Upper lobe of right lung (tissue), 1 donor: ENCODE measurements at regions not wholly inside any gene's neighbourhood (a gene's known extent, or its start where the extent isn't known, plus 50 kb on each side); places are given as distances from the start of the nearest gene placed in this dataset.

Source experiments
- ATAC-seq: fragments of 200-7000 bp; cut with Tn5 transposase; one replicate; pipeline ENCODE4 v1.9.1; 2020; ENCODE audit warnings: mild to moderate bottlenecking, moderate library complexity
- DNase-seq: peaks from one replicate; pipeline ENCODE4 v3.0.0-alpha.2; 2020
- H3K27ac ChIP-seq: fragments of 200-600 bp; one replicate; pipeline ENCODE4 v1.8.0; 2022
- H3K27me3 ChIP-seq: fragments of 200-600 bp; one replicate; pipeline ENCODE4 v1.8.0; 2022; ENCODE audit warnings: mild to moderate bottlenecking
- H3K36me3 ChIP-seq: fragments of 200-600 bp; one replicate; pipeline ENCODE4 v1.8.0; 2022
- H3K4me1 ChIP-seq: fragments of 200-600 bp; one replicate; pipeline ENCODE4 v1.8.0; 2022
- H3K4me3 ChIP-seq: fragments of 200-600 bp; one replicate; pipeline ENCODE4 v1.8.0; 2022; ENCODE audit warnings: mild to moderate bottlenecking
- H3K9me3 ChIP-seq: fragments of 200-600 bp; one replicate; pipeline ENCODE4 v1.8.0; 2022
- intact Hi-C: fragments of 100-400 bp; cut with DNase I; formaldehyde crosslinking; loops from one replicate; pipeline ENCODE4 v1.11.0; 2022
- TF ChIP-seq, protein P1 (sequence below): fragments of 200-600 bp; IDR thresholded peaks from one replicate; pipeline ENCODE4 v1.8.0; 2022; ENCODE audit warnings: antibody characterized with exemption
- donor health status: DM: no; HTN: yes; CAD: no; lungs with severe emphysema.

DNA sequence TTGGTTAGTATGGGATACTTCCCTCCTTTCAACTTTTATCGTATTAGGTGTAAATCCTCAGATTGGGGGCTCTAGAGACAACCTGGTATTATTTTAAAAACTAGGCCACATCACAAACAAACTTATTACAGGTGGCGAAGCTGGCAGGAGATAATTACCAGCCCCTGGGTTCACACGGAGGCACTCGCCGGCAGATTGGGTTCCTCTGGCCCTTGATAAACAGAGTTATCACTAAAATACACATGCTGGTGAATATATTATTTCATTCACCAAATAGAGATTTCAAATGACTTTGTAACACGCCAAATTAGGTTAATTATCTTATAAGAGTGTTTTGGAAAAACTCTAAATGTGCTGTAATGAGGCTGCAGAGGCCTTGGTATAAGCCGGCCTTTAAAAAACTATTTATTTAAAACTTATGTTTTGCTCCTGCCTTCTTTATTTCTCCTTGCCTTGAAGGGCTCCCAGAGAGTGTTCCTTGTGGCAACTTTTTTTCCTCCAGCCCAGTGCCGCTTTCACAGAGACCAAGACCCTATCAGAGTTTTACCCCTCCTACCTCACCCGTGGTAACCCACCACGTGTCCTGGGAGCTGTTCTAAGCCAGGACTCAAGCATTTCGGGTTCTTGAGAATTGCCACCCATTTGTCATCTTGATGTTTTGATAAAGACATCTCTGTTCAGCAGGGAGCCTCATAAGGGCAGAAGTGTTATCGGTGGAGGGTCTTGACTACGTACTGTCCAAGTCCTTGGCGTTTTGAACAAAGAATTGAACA is 468.6 kb upstream of the CFAP20DC start:
- H3K9me3 ChIP-seq, result no peaks in the 10 kb centered on the region
- TF ChIP-seq, protein P1, sequence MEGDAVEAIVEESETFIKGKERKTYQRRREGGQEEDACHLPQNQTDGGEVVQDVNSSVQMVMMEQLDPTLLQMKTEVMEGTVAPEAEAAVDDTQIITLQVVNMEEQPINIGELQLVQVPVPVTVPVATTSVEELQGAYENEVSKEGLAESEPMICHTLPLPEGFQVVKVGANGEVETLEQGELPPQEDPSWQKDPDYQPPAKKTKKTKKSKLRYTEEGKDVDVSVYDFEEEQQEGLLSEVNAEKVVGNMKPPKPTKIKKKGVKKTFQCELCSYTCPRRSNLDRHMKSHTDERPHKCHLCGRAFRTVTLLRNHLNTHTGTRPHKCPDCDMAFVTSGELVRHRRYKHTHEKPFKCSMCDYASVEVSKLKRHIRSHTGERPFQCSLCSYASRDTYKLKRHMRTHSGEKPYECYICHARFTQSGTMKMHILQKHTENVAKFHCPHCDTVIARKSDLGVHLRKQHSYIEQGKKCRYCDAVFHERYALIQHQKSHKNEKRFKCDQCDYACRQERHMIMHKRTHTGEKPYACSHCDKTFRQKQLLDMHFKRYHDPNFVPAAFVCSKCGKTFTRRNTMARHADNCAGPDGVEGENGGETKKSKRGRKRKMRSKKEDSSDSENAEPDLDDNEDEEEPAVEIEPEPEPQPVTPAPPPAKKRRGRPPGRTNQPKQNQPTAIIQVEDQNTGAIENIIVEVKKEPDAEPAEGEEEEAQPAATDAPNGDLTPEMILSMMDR, result no peak
- H3K27ac ChIP-seq, result no peak overlapping the region
- intact Hi-C loops, result no loop called here
- H3K4me1 ChIP-seq, result no peaks in the 10 kb centered on the region
- H3K4me3 ChIP-seq, result no peak overlapping the region
- DNase-seq, result no peak
- no peak for ATAC-seq
- no peaks in the 10 kb centered on the region for H3K27me3 ChIP-seq
- H3K36me3 ChIP-seq, result no peaks in the 10 kb centered on the region

DNA sequence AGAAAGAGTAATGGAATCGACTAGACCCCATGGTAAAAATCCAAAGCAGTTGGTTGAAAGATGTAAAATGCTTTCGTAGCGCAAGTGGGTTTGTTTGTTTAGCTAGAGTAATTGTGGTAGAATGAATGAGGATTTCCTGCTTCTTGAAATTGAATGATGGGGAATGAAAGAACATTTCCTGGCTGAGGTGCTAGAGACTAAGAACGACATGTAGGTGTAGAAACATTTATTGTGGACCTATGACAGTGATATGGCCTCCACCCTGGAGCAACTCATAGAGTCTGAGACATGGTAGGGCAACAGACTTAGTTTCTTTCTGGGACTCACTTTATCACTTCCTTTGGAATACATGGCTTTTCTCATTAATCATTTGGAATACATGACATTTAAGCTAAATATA is 467.6 kb upstream of the CFAP20DC start:
- TF ChIP-seq, protein P1, result no peak
- no peak for DNase-seq
- ATAC-seq, result no peak
- Histone ChIP-seq H3K27ac (no peak overlapping the region), H3K4me3 (no peak overlapping the region), H3K9me3 (no peaks in the 10 kb centered on the region), H3K36me3 (no peaks in the 10 kb centered on the region), H3K27me3 (no peaks in the 10 kb centered on the region), H3K4me1 (no peaks in the 10 kb centered on the region)
- intact Hi-C loops, result no loop called here

DNA sequence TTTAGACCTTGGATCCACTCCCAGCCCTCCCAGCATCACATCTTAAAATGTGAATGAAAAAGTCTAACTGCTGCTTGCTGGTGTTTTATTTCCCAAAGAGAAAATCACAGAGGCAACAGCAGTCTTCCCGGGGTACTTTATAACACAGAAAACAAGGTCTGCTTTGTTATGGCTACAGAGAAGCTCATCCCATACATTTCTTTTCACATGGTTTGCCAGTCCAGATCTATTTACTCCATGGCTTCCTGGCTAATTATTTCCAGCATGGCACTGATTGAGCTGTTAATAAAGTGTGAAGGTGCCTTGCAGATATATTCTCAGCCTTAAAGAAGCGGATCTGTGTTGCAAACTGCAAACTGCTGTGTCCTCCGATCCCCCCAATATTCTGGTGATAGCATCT is 466.1 kb upstream of the CFAP20DC start:
- DNase-seq (no peak), ATAC-seq (no peak)
- Histone ChIP-seq H3K27me3 (no peaks in the 10 kb centered on the region), H3K36me3 (no peaks in the 10 kb centered on the region), H3K4me1 (no peaks in the 10 kb centered on the region), H3K27ac (no peak overlapping the region), H3K4me3 (no peak overlapping the region), H3K9me3 (no peaks in the 10 kb centered on the region)
- TF ChIP-seq, protein P1, result no peak
- intact Hi-C loops, result no loop called here

DNA sequence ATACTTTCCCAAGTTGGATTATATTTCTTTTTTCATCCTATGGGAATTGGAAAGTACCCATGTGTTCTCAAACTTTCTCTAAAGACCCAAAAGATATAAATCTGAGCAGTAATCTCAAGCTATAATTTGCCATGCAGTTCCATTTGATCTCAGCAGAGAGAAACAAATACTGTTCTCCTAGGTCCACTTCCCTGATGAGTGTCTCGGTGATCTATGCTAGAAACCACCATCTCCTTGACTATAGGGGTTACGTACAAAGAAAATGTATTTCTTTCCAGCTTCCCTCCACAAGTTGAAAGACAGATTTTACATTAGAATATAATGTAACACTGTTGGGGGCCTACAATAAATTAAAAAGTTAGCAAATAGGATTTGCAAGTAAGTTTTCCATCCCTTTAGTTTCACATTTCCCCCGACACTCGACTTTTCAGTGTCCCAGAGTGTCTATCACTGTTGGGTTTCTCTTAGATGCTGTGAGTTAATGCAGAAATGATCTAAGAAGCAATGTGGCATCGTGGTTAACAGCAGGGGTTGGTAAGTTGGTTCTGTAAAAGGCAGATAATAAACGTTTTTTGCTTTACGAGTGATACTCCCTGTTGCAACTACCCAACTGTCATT is 465.1 kb upstream of the CFAP20DC start:
- no peaks in the 10 kb centered on the region for H3K36me3 ChIP-seq

DNA sequence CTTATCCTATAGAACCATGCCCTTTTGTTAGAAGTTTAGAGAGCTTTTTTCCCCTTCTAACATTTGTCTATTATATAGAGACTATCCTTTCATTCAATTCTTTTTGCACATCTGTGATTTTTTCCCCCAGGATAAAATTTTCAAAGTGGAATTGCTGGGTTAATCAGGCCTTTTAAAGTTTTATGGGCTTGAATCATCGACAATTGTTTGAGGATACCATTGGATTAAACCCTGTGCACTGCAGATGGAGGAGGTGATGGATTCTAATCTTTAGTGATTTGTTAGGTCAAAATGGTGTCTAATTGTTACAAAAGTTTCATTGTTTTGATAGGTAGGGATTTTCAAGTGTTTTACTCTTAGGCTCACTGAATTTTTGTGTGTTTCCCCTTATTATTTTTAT is 463.7 kb upstream of the CFAP20DC start:
- Histone ChIP-seq H3K27me3 (no peaks in the 10 kb centered on the region), H3K27ac (no peak overlapping the region), H3K4me3 (no peak overlapping the region), H3K36me3 (no peaks in the 10 kb centered on the region), H3K9me3 (no peaks in the 10 kb centered on the region), H3K4me1 (no peaks in the 10 kb centered on the region)
- DNase-seq (no peak), ATAC-seq (no peak)
- TF ChIP-seq, protein P1, result no peak
- intact Hi-C loops, result no loop called here

More for the DNA sequence above, 465.1 kb upstream of the CFAP20DC start:
- TF ChIP-seq, protein P1, result no peak
- no peaks in the 10 kb centered on the region for H3K27me3 ChIP-seq
- no peaks in the 10 kb centered on the region for H3K9me3 ChIP-seq
- H3K4me1 ChIP-seq, result no peaks in the 10 kb centered on the region
- no peak for DNase-seq
- intact Hi-C loops, result no loop called here
- ATAC-seq, result no peak
- H3K4me3 ChIP-seq, result no peak overlapping the region
- H3K27ac ChIP-seq, result no peak overlapping the region
